WTC11 (cell line): ENCODE measurements at regions not wholly inside any gene's neighbourhood (a gene's known extent, or its start where the extent isn't known, plus 50 kb on each side); places are given as distances from the start of the nearest gene placed in this dataset.

Experiments
- ATAC-seq: fragments of 200-7000 bp; cut with Tn5 transposase; 2 replicates; pipeline ENCODE4 v1.10.0; 2021; ENCODE audit warnings: mild to moderate bottlenecking, moderate library complexity
- CTCF ChIA-PET: fragments of 300-600 bp; sonication (Branson Sonifier 250); formaldehyde crosslinking; loops from one replicate; lab custom pipeline; 2021; ENCODE audit warnings: antibody characterized with exemption; lab: Charles Lee
- POLR2A ChIA-PET: fragments of 350-600 bp; sonication (Branson Sonifier 250); formaldehyde crosslinking; loops from one replicate; lab custom pipeline; 2021; ENCODE audit warnings: antibody characterized with exemption; lab: Charles Lee
- DNase-seq: peaks from one replicate; pipeline ENCODE4 v3.0.0; 2021; ENCODE audit warnings: low spot score
- H3K27ac Mint-ChIP-seq: 2 replicates; pipeline ENCODE4 v1.8.0; 2021; ENCODE audit warnings: mixed read lengths
- H3K27me3 Mint-ChIP-seq: 2 replicates; pipeline ENCODE4 v1.8.0; 2021; ENCODE audit warnings: low read depth, mild to moderate bottlenecking, moderate library complexity, mixed read lengths
- H3K36me3 Mint-ChIP-seq: 2 replicates; pipeline ENCODE4 v1.8.0; 2021; ENCODE audit warnings: mixed read lengths
- H3K4me1 Mint-ChIP-seq: 2 replicates; pipeline ENCODE4 v1.8.0; 2022; ENCODE audit warnings: mixed read lengths
- H3K4me3 Mint-ChIP-seq: 2 replicates; pipeline ENCODE4 v1.8.0; 2021; ENCODE audit warnings: mild to moderate bottlenecking, moderate library complexity, mixed read lengths
- H3K9me3 Mint-ChIP-seq: 2 replicates; pipeline ENCODE4 v1.8.0; 2021; ENCODE audit warnings: mixed read lengths
- ETV6 ChIP-seq: sonication (generic); formaldehyde crosslinking; IDR thresholded peaks from 2 replicates; pipeline ENCODE4 v1.8.1; 2022; ENCODE audit warnings: mild to moderate bottlenecking, missing genetic modification reagents
- FOXJ3 ChIP-seq: sonication (generic); formaldehyde crosslinking; IDR thresholded peaks from 2 replicates; pipeline ENCODE4 v1.9.0; 2021; ENCODE audit warnings: missing genetic modification reagents, mild to moderate bottlenecking, borderline replicate concordance
- GABPB1 ChIP-seq: sonication (generic); formaldehyde crosslinking; IDR thresholded peaks from 2 replicates; pipeline ENCODE4 v1.8.1; 2023; ENCODE audit warnings: mild to moderate bottlenecking, missing genetic modification reagents
- GRHL2 ChIP-seq: fragments of 250-450 bp; sonication (Bioruptor Pico); IDR thresholded peaks from 2 replicates; pipeline ENCODE4 v1.8.0; 2022; ENCODE audit warnings: mild to moderate bottlenecking, moderate library complexity; ENCODE audit not compliant: insufficient replicate concordance, severe bottlenecking
- KAT7 ChIP-seq: sonication (generic); formaldehyde crosslinking; IDR thresholded peaks from 2 replicates; pipeline ENCODE4 v1.8.1; 2023; ENCODE audit warnings: missing genetic modification reagents, mild to moderate bottlenecking, borderline replicate concordance
- MXD4 ChIP-seq: fragments of 250-450 bp; sonication (Bioruptor Pico); IDR thresholded peaks from 2 replicates; pipeline ENCODE4 v1.8.0; 2021; ENCODE audit warnings: mild to moderate bottlenecking, moderate library complexity, borderline replicate concordance
- NFE2L1 ChIP-seq: sonication (generic); formaldehyde crosslinking; IDR thresholded peaks from 2 replicates; pipeline ENCODE4 v1.8.1; 2023; ENCODE audit warnings: missing genetic modification reagents
- NR3C1 ChIP-seq: sonication (generic); formaldehyde crosslinking; conservative IDR thresholded peaks from 2 replicates; pipeline ENCODE4 v1.8.1; 2023; ENCODE audit warnings: low read depth, mild to moderate bottlenecking, missing genetic modification reagents
- OVOL2 ChIP-seq: fragments of 250-450 bp; sonication (Bioruptor Pico); IDR thresholded peaks from 2 replicates; pipeline ENCODE4 v1.9.0; 2021; ENCODE audit warnings: mild to moderate bottlenecking, borderline replicate concordance
- RORB ChIP-seq: fragments of 250-450 bp; sonication (Bioruptor Pico); IDR thresholded peaks from 2 replicates; pipeline ENCODE4 v1.9.0; 2021; ENCODE audit warnings: mild to moderate bottlenecking
- TEAD1 ChIP-seq: sonication (generic); formaldehyde crosslinking; IDR thresholded peaks from 2 replicates; pipeline ENCODE4 v1.8.0; 2022; ENCODE audit warnings: mild to moderate bottlenecking, missing genetic modification reagents
- TP53 ChIP-seq: sonication (generic); formaldehyde crosslinking; IDR thresholded peaks from 2 replicates; pipeline ENCODE4 v1.8.1; 2023; ENCODE audit warnings: mild to moderate bottlenecking, missing genetic modification reagents
- ZNF121 ChIP-seq: sonication (generic); formaldehyde crosslinking; IDR thresholded peaks from 2 replicates; pipeline ENCODE4 v1.8.0; 2023; ENCODE audit warnings: missing genetic modification reagents
- ZNF219 ChIP-seq: sonication (generic); formaldehyde crosslinking; IDR thresholded peaks from 2 replicates; pipeline ENCODE4 v1.8.0; 2023; ENCODE audit warnings: missing genetic modification reagents, mild to moderate bottlenecking, borderline replicate concordance
- ZNF263 ChIP-seq: sonication (generic); formaldehyde crosslinking; IDR thresholded peaks from 2 replicates; pipeline ENCODE4 v1.8.1; 2022; ENCODE audit warnings: low read depth, mild to moderate bottlenecking, moderate library complexity, missing genetic modification reagents
- ZNF416 ChIP-seq: fragments of 250-450 bp; sonication (Bioruptor Pico); IDR thresholded peaks from 2 replicates; pipeline ENCODE4 v1.9.0; 2021; ENCODE audit warnings: mild to moderate bottlenecking, inconsistent platforms
- ZNF423 ChIP-seq: fragments of 250-450 bp; sonication (Bioruptor Pico); IDR thresholded peaks from 2 replicates; pipeline ENCODE4 v2.1.2; 2022; ENCODE audit warnings: mild to moderate bottlenecking, moderate library complexity
- ZNF671 ChIP-seq: fragments of 250-450 bp; sonication (Bioruptor Pico); IDR thresholded peaks from 2 replicates; pipeline ENCODE4 v1.8.0; 2021; ENCODE audit warnings: mild to moderate bottlenecking
- ZSCAN18 ChIP-seq: fragments of 250-450 bp; sonication (Bioruptor Pico); IDR thresholded peaks from 2 replicates; pipeline ENCODE4 v2.1.2; 2022; ENCODE audit warnings: mild to moderate bottlenecking, moderate library complexity
- TF ChIP-seq, protein P1 (sequence below): sonication (generic); formaldehyde crosslinking; IDR thresholded peaks from 2 replicates; pipeline ENCODE4 v1.8.1; 2022; ENCODE audit warnings: low read depth, missing genetic modification reagents, borderline replicate concordance
- TF ChIP-seq, protein P2 (sequence below): sonication (generic); formaldehyde crosslinking; IDR thresholded peaks from 2 replicates; pipeline ENCODE4 v1.8.0; 2022; ENCODE audit warnings: mild to moderate bottlenecking, missing genetic modification reagents
- TF ChIP-seq, protein P3 (sequence below): sonication (generic); formaldehyde crosslinking; IDR thresholded peaks from 2 replicates; pipeline ENCODE4 v1.8.0; 2022; ENCODE audit warnings: mild to moderate bottlenecking, missing genetic modification reagents
- TF ChIP-seq, protein P4 (sequence below): sonication (generic); formaldehyde crosslinking; IDR thresholded peaks from 2 replicates; pipeline ENCODE4 v1.8.1; 2023; ENCODE audit warnings: mild to moderate bottlenecking, missing genetic modification reagents
- TF ChIP-seq, protein P5 (sequence below): fragments of 250-450 bp; sonication (Bioruptor Pico); IDR thresholded peaks from 2 replicates; pipeline ENCODE4 v1.9.0; 2021; ENCODE audit warnings: mild to moderate bottlenecking
- TF ChIP-seq, protein P6 (sequence below): sonication (generic); formaldehyde crosslinking; IDR thresholded peaks from 2 replicates; pipeline ENCODE4 v1.8.0; 2022; ENCODE audit warnings: mild to moderate bottlenecking, missing genetic modification reagents
- TF ChIP-seq, protein P7 (sequence below): sonication (generic); formaldehyde crosslinking; IDR thresholded peaks from 2 replicates; pipeline ENCODE4 v1.8.1; 2022; ENCODE audit warnings: mild to moderate bottlenecking, moderate library complexity, missing genetic modification reagents

- DNase-seq (no peak), ATAC-seq (no peak)
- ChIA-PET CTCF (no interaction called here), POLR2A (no interaction called here)
- Mint-ChIP-seq H3K4me1 (no peaks in the 10 kb centered on the region), H3K27me3 (no peaks in the 10 kb centered on the region), H3K9me3 (no peaks in the 10 kb centered on the region), H3K4me3 (no peak overlapping the region), H3K36me3 (no peaks in the 10 kb centered on the region), H3K27ac (no peak overlapping the region)
- TF ChIP-seq GABPB1 (no peak), ZNF671 (CRISPR knock-in tag) (no peak), TP53 (CRISPR knock-in tag) (no peak), NFE2L1 (no peak), FOXJ3 (CRISPR knock-in tag) (no peak), MXD4 (CRISPR knock-in tag) (no peak), ZNF219 (CRISPR knock-in tag) (no peak), TEAD1 (CRISPR knock-in tag) (no peak), ETV6 (CRISPR knock-in tag) (no peak)
- TF ChIP-seq, protein P1, sequence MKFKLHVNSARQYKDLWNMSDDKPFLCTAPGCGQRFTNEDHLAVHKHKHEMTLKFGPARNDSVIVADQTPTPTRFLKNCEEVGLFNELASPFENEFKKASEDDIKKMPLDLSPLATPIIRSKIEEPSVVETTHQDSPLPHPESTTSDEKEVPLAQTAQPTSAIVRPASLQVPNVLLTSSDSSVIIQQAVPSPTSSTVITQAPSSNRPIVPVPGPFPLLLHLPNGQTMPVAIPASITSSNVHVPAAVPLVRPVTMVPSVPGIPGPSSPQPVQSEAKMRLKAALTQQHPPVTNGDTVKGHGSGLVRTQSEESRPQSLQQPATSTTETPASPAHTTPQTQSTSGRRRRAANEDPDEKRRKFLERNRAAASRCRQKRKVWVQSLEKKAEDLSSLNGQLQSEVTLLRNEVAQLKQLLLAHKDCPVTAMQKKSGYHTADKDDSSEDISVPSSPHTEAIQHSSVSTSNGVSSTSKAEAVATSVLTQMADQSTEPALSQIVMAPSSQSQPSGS (CRISPR knock-in tag) = no peak
- TF ChIP-seq, protein P2, sequence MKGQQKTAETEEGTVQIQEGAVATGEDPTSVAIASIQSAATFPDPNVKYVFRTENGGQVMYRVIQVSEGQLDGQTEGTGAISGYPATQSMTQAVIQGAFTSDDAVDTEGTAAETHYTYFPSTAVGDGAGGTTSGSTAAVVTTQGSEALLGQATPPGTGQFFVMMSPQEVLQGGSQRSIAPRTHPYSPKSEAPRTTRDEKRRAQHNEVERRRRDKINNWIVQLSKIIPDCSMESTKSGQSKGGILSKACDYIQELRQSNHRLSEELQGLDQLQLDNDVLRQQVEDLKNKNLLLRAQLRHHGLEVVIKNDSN (CRISPR knock-in tag) = no peak
- TF ChIP-seq, protein P3, sequence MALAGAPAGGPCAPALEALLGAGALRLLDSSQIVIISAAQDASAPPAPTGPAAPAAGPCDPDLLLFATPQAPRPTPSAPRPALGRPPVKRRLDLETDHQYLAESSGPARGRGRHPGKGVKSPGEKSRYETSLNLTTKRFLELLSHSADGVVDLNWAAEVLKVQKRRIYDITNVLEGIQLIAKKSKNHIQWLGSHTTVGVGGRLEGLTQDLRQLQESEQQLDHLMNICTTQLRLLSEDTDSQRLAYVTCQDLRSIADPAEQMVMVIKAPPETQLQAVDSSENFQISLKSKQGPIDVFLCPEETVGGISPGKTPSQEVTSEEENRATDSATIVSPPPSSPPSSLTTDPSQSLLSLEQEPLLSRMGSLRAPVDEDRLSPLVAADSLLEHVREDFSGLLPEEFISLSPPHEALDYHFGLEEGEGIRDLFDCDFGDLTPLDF (CRISPR knock-in tag) = no peak
- TF ChIP-seq, protein P4, sequence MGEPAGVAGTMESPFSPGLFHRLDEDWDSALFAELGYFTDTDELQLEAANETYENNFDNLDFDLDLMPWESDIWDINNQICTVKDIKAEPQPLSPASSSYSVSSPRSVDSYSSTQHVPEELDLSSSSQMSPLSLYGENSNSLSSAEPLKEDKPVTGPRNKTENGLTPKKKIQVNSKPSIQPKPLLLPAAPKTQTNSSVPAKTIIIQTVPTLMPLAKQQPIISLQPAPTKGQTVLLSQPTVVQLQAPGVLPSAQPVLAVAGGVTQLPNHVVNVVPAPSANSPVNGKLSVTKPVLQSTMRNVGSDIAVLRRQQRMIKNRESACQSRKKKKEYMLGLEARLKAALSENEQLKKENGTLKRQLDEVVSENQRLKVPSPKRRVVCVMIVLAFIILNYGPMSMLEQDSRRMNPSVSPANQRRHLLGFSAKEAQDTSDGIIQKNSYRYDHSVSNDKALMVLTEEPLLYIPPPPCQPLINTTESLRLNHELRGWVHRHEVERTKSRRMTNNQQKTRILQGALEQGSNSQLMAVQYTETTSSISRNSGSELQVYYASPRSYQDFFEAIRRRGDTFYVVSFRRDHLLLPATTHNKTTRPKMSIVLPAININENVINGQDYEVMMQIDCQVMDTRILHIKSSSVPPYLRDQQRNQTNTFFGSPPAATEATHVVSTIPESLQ = no peak
- TF ChIP-seq, protein P5, sequence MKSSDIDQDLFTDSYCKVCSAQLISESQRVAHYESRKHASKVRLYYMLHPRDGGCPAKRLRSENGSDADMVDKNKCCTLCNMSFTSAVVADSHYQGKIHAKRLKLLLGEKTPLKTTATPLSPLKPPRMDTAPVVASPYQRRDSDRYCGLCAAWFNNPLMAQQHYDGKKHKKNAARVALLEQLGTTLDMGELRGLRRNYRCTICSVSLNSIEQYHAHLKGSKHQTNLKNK (CRISPR knock-in tag) = no peak
Observed at GRCh38 chr4:187467224-187467623, 528.3 kb upstream of the ZFP42 start.

DNA sequence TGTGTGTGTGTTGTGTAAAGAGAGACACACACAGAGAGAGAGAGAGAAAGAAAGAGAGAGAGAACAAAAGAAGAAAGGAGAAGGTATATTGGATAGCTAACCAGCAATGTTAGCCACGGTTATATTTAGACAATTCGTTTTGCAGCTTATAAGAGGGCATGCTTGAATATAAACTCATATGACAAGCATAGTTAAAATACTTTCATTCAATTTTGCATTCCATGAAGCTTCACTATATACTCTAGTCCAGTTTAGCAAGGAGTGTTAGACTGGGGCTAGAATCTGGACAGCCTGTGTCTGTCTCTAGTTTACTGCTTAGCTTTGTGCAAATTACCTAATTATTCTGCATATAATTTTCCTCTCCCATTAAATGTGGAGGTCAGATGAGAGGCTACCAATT lies 525.9 kb upstream of the ZFP42 start:
- CTCF ChIA-PET = no interaction called here
- no peak overlapping the region for H3K27ac Mint-ChIP-seq
- no peak overlapping the region for H3K4me3 Mint-ChIP-seq
- no peaks in the 10 kb centered on the region for H3K36me3 Mint-ChIP-seq
- DNase-seq (no peak), ATAC-seq (no peak)
- no peaks in the 10 kb centered on the region for H3K27me3 Mint-ChIP-seq
- no peaks in the 10 kb centered on the region for H3K4me1 Mint-ChIP-seq
- POLR2A ChIA-PET = no interaction called here
- H3K9me3 Mint-ChIP-seq = no peaks in the 10 kb centered on the region
- TF ChIP-seq ZNF219 (CRISPR knock-in tag) (no peak), ZNF263 (CRISPR knock-in tag) (no peak), OVOL2 (CRISPR knock-in tag) (no peak), ZNF671 (CRISPR knock-in tag) (no peak), ZNF121 (no peak), GRHL2 (CRISPR knock-in tag) (no peak), KAT7 (no peak), ZNF416 (CRISPR knock-in tag) (no peak), NR3C1 (no peak), RORB (CRISPR knock-in tag) (no peak), ZNF423 (CRISPR knock-in tag) (no peak), ZSCAN18 (CRISPR knock-in tag) (no peak)
- TF ChIP-seq, protein P2 (CRISPR knock-in tag) = no peak
- TF ChIP-seq, protein P6, sequence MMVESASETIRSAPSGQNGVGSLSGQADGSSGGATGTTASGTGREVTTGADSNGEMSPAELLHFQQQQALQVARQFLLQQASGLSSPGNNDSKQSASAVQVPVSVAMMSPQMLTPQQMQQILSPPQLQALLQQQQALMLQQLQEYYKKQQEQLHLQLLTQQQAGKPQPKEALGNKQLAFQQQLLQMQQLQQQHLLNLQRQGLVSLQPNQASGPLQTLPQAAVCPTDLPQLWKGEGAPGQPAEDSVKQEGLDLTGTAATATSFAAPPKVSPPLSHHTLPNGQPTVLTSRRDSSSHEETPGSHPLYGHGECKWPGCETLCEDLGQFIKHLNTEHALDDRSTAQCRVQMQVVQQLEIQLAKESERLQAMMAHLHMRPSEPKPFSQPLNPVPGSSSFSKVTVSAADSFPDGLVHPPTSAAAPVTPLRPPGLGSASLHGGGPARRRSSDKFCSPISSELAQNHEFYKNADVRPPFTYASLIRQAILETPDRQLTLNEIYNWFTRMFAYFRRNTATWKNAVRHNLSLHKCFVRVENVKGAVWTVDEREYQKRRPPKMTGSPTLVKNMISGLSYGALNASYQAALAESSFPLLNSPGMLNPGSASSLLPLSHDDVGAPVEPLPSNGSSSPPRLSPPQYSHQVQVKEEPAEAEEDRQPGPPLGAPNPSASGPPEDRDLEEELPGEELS (CRISPR knock-in tag) = no peak
- TF ChIP-seq, protein P7, sequence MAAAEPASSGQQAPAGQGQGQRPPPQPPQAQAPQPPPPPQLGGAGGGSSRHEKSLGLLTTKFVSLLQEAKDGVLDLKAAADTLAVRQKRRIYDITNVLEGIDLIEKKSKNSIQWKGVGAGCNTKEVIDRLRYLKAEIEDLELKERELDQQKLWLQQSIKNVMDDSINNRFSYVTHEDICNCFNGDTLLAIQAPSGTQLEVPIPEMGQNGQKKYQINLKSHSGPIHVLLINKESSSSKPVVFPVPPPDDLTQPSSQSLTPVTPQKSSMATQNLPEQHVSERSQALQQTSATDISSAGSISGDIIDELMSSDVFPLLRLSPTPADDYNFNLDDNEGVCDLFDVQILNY (CRISPR knock-in tag) = no peak
